HG03521 (cell line): ENCODE measurements at regions not wholly inside any gene's neighbourhood (a gene's known extent, or its start where the extent isn't known, plus 50 kb on each side); places are given as distances from the start of the nearest gene placed in this dataset.
A peak's percentile ranks its signal among the peaks of the same experiment; 100 is the strongest.

Experiments used
- ATAC-seq: cut with Tn5 transposase; IDR thresholded peaks from one replicate; pipeline ENCODE4 v1.9.1; 2021; ENCODE audit warnings: mild to moderate bottlenecking, moderate library complexity; ENCODE audit not compliant: unreplicated experiment

- ATAC-seq, result peak; percentile 58
Measured at GRCh38 chr13:95494082-95494681, 58.3 kb upstream of the CLDN10 start.

GRCh38 chr13:95496485-95496884 lies 56.0 kb upstream of the CLDN10 start:
- ATAC-seq, result no peak

- ATAC-seq, result no peak
Measured at GRCh38 chr13:95497381-95497807, 55.1 kb upstream of the CLDN10 start.

GRCh38 chr13:95498886-95499285 lies 53.6 kb upstream of the CLDN10 start:
- no peak for ATAC-seq

GRCh38 chr13:95499811-95500712 lies 52.5 kb upstream of the CLDN10 start:
- ATAC-seq, result no peak

- no peak for ATAC-seq
Measured at GRCh38 chr13:95502216-95502615, 50.3 kb upstream of the CLDN10 start.
